ENCODE measurements at regions not wholly inside any gene's neighbourhood (a gene's known extent, or its start where the extent isn't known, plus 50 kb on each side); places are given as distances from the start of the nearest gene placed in this dataset.
A peak's percentile ranks its signal among the peaks of the same experiment; 100 is the strongest.

GRCh38 chr1:93800856-93801255, 78.2 kb downstream of the DNTTIP2 start:
- POLR2A ChIA-PET (ENCODE audit: low non-redundant PET): no interaction called here
- no peak overlapping the region for H3K27ac ChIP-seq
- CTCF ChIA-PET: interaction anchor here (0.6 kb wide), 1 partner anchor 16 kb away, joined by 4 read pairs; no protein-coding TSS in a partner anchor
- no peak for DNase-seq (ENCODE audit: low spot score)
- no peak for TF ChIP-seq CTCF (conservative IDR thresholded peaks at IDR 0.05; ENCODE audit: low read depth)

DNA sequence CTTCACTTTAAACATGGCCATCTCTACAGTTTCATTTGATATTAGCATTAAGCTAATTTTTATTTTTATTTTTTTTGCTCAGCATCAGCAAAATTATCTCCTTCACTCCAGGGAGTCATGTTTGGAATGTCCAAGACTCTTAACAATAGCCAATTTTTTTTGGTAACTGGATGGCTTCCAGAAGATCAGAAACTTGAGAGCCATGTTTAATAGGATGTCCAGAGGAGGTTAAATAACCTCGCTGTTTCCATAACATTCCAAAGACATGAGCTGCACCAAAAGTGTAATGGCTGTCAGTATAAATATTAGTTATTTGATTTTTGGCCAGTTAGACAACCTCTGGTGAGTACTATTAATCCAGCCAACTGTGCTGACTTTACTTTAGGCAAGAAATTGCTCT, 80.7 kb downstream of the DNTTIP2 start:
- DNase-seq (ENCODE audit: low spot score): no peak
- no peak overlapping the region for H3K27ac ChIP-seq
- no peak for TF ChIP-seq CTCF (conservative IDR thresholded peaks at IDR 0.05; ENCODE audit: low read depth)
- ChIA-PET POLR2A (ENCODE audit: low non-redundant PET) (no interaction called here), CTCF (interaction anchor here (1.2 kb wide), 1 partner anchor 15 kb away, joined by 3 read pairs; no protein-coding TSS in a partner anchor)

- TF ChIP-seq CTCF (conservative IDR thresholded peaks at IDR 0.05; ENCODE audit: low read depth): no peak
- DNase-seq (ENCODE audit: low spot score): no peak
- H3K27ac ChIP-seq: no peak overlapping the region
- ChIA-PET CTCF (interaction anchor here (0.6 to 1.5 kb wide), 2 partner anchors 21 to 155 kb away, joined by 3 read pairs; no protein-coding TSS in a partner anchor), POLR2A (ENCODE audit: low non-redundant PET) (no interaction called here)
These were observed 94.5 kb downstream of the DNTTIP2 start for GRCh38 chr1:93784538-93784937.

DNA sequence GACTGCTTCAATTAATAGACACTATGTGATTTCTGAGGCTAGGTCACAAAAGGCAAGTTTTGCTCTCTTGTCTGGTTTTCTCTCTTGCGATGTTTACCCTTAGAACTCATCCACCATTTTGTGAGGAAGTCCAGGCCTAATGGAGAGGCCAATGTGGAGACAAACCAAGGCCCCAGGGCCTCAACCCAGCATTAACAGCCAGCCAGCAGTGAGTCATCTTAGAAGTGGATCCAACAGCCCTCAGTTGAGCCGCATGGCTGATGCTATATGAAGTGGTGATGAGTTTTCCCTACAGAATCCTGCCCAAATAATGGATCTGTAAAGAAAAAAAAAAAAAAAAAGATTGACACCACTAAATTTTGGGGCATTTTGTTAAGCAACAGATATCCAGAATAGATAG, 95.1 kb downstream of the DNTTIP2 start:
- ChIA-PET CTCF (interaction anchor here (0.6 kb wide), 1 partner anchor 22 kb away, joined by 3 read pairs; no protein-coding TSS in a partner anchor), POLR2A (ENCODE audit: low non-redundant PET) (no interaction called here)
- no peak overlapping the region for H3K27ac ChIP-seq
- TF ChIP-seq CTCF (conservative IDR thresholded peaks at IDR 0.05; ENCODE audit: low read depth): no peak
- DNase-seq (ENCODE audit: low spot score): no peak

DNA sequence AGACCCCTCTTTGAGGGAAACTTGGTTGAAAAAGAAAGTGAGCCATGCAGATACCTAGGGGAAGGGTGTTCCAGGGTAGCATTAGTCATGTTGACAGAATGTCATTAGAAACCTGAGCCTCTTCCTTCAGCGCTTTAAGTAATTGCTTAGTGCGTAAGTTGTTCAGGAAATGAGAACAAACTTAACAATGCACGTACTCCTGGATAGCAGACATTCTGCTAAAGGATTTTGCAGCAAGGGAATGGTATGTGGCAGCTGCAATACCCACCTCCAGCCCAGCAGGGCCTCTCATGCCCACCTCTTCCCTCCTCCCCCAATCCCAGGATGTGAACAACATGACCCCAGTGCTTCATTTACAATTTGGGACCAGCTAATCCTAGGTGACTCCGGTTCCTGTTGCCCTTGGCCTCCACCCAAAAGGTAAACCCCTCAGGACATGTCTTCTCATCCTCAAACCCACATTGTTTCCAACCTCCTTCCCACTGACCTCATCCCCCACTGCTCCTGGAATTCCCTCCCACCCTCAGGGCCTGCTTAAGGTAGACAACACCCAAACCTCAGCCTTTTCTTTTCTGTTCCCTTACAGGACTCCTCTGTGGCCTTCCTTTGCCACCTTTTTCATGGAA, 98.0 kb upstream of the BCAR3 start:
- POLR2A ChIA-PET (ENCODE audit: low non-redundant PET): no interaction called here
- peak overlapping the region; percentile 94 for H3K27ac ChIP-seq
- peak; percentile 98 for DNase-seq (ENCODE audit: low spot score)

GRCh38 chr1:93778457-93778856, 96.8 kb upstream of the BCAR3 start:
- no peak overlapping the region; the same call in 1 of the 2 replicates for H3K27ac ChIP-seq
- ChIA-PET POLR2A (ENCODE audit: low non-redundant PET) (no interaction called here), CTCF (no interaction called here)
- DNase-seq (ENCODE audit: low spot score): no peak
- TF ChIP-seq CTCF (conservative IDR thresholded peaks at IDR 0.05; ENCODE audit: low read depth): no peak

More for the DNA sequence above, 98.0 kb upstream of the BCAR3 start:
- TF ChIP-seq CTCF (conservative IDR thresholded peaks at IDR 0.05; ENCODE audit: low read depth): no peak
- CTCF ChIA-PET: no interaction called here

All from RWPE1 (cell line).